ENCODE measurements at regions not wholly inside any gene's neighbourhood (a gene's known extent, or its start where the extent isn't known, plus 50 kb on each side); places are given as distances from the start of the nearest gene placed in this dataset.
A peak's percentile ranks its signal among the peaks of the same experiment; 100 is the strongest.
"Not testable (repeated sequence)": the region's sequence is repeated elsewhere in the genome, so short reads cannot be mapped to it uniquely, and the experiment has no call there.

DNA sequence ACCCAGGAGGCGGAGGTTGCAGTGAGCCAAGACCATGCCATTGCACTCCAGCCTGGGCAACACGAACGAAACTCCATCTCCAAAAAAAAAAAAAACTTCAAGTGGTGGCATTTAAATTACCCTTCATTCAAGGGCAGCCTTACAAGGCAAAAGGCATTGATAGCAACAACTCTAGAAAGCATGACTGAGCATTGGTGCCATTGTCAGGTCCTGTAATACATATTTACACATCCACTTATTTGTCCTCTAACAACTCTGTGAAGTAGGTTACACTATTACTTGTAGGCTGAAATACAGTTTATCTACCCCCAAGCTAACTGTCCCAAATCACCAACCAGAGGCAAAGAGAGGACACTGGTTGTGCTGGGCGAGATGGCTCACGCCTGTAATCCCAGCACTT is 52.7 kb upstream of the LARP1 start:
- ATAC-seq (no peak), DNase-seq (no peak)
- H3K4me3 Mint-ChIP-seq, result no peak overlapping the region
- H3K9me3 Mint-ChIP-seq, result no peaks in the 10 kb centered on the region
- no peak overlapping the region for H3K27ac Mint-ChIP-seq
- no peaks in the 10 kb centered on the region for H3K27me3 Mint-ChIP-seq
- H3K4me1 Mint-ChIP-seq, result no peaks in the 10 kb centered on the region

DNA sequence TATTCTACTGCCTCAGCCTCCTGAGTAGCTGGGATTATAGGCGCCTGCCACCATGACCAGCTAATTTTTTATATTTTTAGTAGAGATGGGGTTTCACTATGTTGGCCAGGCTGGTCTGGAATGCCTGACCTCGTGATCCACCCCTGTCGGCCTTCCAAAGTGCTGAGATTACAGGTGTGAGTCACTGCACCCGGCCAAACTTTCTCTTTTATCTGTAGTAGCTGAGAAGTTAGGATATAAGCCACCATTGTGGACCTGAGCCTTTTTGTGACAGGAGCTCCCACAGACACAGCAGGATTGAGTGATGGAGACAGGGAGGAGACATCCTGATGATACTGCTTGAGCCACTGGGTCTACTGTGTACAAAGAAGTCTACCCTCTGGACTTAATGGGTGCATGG is 53.5 kb upstream of the LARP1 start:
- not testable (repeated sequence) for H3K9me3 Mint-ChIP-seq, H3K4me3 Mint-ChIP-seq, H3K4me1 Mint-ChIP-seq, DNase-seq, H3K27ac Mint-ChIP-seq, ATAC-seq, H3K27me3 Mint-ChIP-seq

DNA sequence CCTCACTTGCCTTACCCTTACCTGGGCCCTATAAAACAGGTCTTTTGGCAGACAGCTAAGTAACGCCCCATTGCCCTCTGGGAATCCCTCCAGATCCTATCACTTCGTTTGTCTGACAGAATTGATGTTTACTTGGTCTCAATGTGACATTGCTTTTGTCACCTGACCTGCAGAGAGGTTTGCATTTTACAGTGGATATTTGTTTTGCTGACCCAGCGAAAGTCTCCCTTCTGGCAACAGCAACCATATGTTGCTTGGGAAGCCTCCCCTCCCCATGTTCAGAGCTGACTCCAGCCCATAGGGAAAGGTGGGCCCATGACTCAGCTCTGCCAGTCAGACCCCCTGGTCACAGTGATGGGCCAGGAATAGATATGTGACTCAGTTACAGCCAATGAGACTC is 54.0 kb upstream of the LARP1 start:
- H3K27me3 Mint-ChIP-seq, result no peaks in the 10 kb centered on the region
- H3K4me1 Mint-ChIP-seq, result no peaks in the 10 kb centered on the region
- no peaks in the 10 kb centered on the region for H3K9me3 Mint-ChIP-seq
- DNase-seq (no peak), ATAC-seq (no peak)
- H3K27ac Mint-ChIP-seq, result no peak overlapping the region
- H3K4me3 Mint-ChIP-seq, result no peak overlapping the region

DNA sequence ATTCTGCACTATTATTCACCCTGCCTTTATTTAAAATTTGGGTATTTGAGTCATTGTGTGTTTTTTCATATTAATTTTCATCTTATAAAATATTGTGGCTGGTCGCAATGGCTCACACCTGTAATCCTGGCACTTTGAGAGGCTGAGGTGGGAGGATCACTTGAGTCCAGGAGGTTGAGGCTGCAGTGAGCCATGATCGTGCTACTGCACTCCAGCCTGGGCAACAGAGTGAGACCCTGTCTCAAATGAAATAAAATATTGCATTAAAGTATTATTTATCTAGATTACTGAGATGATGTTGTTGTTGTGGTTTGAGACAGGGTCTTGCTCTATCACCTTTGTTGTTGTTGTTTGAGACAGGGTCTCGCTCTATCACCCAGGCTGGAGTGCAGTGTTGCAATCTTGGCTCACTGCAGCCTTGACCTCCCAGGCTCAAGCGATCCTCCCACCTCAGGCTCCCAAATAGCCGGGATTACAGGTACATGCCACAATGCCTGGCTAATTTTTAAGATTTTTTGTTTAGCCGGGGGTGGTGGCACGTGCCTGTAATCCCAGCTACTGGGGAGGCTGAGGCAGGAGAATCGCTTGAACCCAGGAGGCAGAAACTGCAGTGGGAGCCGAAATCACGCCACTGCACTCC is 54.8 kb upstream of the LARP1 start:
- DNase-seq, H3K27me3 Mint-ChIP-seq, ATAC-seq: not testable (repeated sequence)

DNA sequence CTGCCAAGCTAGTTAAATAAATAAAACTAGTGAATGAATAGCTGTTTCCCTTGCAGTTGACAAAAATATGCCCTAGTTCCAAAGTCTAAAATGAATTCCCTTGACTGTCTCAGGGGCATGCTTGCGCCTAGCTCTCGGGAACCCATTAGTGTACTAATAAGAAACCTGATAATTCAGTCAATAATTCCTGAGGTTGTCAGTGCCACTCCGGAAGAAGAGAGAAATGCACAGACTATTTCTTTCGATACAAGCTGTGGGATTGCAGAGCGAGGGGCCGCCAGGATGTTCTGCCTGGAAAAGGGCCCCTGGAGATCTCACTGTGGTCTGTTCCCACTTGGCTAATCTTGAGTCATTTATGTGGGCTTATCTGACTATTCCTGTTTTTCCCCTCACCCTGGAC is 56.4 kb upstream of the LARP1 start:
- no peaks in the 10 kb centered on the region for H3K9me3 Mint-ChIP-seq
- no peak for DNase-seq
- no peaks in the 10 kb centered on the region for H3K27me3 Mint-ChIP-seq
- no peak for ATAC-seq
- no peak overlapping the region for H3K27ac Mint-ChIP-seq
- no peak overlapping the region for H3K4me3 Mint-ChIP-seq
- no peaks in the 10 kb centered on the region for H3K4me1 Mint-ChIP-seq

More for the DNA sequence above, 54.8 kb upstream of the LARP1 start:
- not testable (repeated sequence) for H3K9me3 Mint-ChIP-seq, H3K4me1 Mint-ChIP-seq, H3K27ac Mint-ChIP-seq, H3K4me3 Mint-ChIP-seq

DNA sequence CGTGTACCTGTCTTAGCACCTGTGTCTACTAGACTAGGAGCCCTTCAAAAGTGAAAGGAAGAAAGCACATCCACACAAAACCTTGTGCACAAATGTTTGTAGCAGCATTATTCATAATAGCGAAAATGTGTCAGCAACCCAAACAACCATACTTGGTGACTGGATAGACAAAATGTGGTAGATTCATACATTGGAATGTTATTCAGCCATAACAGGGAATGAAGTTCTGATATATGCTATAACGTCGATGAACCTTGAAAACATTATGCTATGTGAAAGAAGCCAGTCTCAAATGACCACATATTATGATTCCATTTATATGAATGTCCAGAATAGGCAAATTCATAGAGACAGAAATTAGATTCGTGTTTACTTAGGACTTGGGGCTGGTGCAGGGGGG is 57.8 kb upstream of the LARP1 start:
- DNase-seq (no peak), ATAC-seq (no peak)
- H3K27ac Mint-ChIP-seq, result no peak overlapping the region
- H3K4me1 Mint-ChIP-seq, result no peaks in the 10 kb centered on the region
- no peaks in the 10 kb centered on the region for H3K9me3 Mint-ChIP-seq
- H3K27me3 Mint-ChIP-seq, result no peaks in the 10 kb centered on the region
- no peak overlapping the region for H3K4me3 Mint-ChIP-seq

DNA sequence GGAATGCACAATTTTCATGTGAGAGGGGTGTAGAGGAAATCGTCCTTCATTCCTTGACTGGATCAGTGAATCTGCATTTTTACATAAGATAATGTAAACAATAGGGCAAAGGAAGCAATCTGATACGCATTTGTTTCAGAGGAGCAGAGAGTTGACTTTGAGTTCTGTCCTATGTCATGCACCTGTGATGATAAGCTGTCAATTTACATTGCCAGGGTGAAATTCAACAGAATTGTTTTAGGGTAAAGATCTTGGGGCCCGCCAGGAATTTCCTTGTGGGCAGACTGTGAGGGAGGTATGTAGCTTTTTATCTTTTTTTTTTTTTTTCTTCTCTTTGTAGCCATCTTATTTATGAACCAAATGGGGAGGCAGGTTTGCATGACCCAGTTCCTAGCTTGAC is 58.3 kb upstream of the LARP1 start:
- no peak for ATAC-seq
- Mint-ChIP-seq H3K27me3 (no peaks in the 10 kb centered on the region), H3K9me3 (no peaks in the 10 kb centered on the region), H3K27ac (no peak overlapping the region), H3K4me1 (no peaks in the 10 kb centered on the region), H3K4me3 (no peak overlapping the region)
- no peak for DNase-seq

DNA sequence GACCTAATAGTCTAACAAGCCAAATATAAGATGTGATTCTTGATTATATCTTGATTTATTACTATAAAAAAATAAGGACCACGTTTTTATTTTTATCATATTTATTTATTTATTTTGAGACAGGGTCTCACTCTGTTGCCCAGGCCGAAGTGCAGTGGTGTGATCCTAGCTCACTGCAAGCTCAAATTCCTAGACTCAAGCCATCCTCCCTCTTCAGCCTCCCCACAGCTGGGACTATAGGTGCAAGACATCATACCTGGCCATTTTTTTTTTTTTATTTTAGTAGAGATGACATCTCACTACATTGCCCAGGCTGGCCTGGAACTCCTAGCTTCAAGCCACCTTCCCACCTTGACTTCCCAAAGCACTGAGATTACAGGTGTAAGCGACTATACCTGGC is 61.0 kb upstream of the LARP1 start:
- Mint-ChIP-seq H3K27me3 (no peaks in the 10 kb centered on the region), H3K4me3 (no peak overlapping the region), H3K27ac (no peak overlapping the region), H3K9me3 (no peaks in the 10 kb centered on the region), H3K4me1 (no peaks in the 10 kb centered on the region)
- ATAC-seq (no peak), DNase-seq (no peak)

DNA sequence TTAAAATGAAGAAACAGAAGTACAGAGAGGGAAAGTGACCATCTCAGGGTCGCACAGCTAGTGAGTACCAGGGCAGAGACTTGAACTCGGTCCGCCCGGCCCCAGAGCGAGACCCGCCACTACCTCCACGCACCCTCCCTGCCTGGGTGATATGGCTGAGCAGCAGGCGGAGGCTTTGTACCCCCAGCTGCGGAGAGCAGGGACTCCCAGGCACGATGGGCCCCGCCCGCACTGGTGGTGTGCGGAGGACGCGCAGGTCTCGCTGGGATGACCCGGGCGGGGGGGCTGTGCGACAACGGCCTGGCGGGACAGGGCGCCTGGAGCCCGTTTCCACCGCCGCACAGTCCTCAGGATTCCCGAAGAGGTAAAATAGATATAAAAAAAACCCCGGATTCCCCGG is 64.7 kb upstream of the LARP1 start:
- peaks cover 10% of the 10 kb centered on the region for H3K27me3 Mint-ChIP-seq
- no peak for DNase-seq

DNA sequence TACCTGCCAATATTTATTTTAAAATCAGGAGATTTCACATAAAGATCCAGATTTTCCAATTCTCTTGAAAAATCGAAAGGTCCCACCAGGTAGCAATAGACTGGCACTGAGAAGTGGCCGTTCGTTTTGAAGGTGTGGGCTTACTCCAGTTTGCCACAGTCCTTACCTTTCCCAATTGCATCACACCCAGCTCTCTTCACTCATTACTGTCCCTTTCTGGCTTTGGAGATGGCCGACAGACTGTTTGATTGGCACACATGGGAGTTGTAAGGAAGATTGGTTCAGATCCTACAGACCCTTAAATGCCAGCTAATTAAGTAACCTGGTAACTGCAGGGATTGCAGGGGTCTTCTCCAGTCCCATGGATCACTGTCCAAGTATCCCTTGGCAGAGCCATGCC is 68.7 kb upstream of the LARP1 start:
- ATAC-seq (no peak), DNase-seq (no peak)
- no peak overlapping the region for H3K4me3 Mint-ChIP-seq
- peaks cover 29% of the 10 kb centered on the region for H3K27me3 Mint-ChIP-seq
- H3K4me1 Mint-ChIP-seq, result peaks cover 8% of the 10 kb centered on the region
- H3K9me3 Mint-ChIP-seq, result no peaks in the 10 kb centered on the region
- no peak overlapping the region for H3K27ac Mint-ChIP-seq

More for the DNA sequence above, 64.7 kb upstream of the LARP1 start:
- Mint-ChIP-seq H3K4me1 (no peaks in the 10 kb centered on the region), H3K9me3 (no peaks in the 10 kb centered on the region), H3K4me3 (no peak overlapping the region), H3K27ac (no peak overlapping the region)
- ATAC-seq, result no peak

DNA sequence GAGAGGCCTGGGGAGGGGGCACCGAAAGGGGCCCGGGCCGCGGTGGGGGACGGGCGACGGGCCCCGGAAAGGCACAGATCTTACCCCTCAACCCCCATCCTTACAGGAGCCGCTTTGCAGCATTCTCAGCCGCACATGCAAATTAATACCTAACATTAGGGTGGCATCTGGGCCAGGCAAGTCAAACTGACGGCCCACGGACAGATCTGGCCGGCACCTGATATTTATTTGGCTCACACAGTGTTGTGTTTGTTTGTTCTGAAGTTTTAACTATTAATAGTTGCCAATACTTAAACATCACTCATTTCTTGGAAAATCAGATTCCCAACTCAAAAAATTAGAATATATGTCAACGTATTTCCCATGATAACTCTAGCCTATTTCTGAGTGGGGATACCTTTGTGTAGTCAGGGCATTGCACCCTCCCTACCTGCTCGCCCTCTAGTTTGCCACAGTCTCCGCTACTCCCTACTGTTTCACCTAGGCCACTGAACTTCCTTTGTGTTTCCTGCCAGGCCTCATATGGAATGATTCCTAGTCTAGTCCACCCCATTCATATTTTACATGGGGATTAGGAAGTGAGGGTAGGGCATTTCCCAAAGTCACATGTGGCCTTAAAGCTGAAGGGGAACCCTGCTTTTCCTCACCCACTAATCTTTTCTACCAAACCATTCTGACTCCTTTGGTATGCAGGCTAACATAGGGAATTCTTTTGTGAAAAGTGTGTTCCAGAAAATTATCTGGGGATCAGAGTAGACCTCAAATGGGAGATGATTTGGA is 71.9 kb upstream of the LARP1 start:
- Mint-ChIP-seq H3K4me1 (peaks cover 8% of the 10 kb centered on the region), H3K9me3 (no peaks in the 10 kb centered on the region), H3K27ac (peak overlapping the region in 1 of 2 donors; percentile 68), H3K27me3 (peaks cover 29% of the 10 kb centered on the region), H3K4me3 (peak overlapping the region; percentile 71 to 78)
- DNase-seq, result no peak
- ATAC-seq, result peak; percentile 55

DNA sequence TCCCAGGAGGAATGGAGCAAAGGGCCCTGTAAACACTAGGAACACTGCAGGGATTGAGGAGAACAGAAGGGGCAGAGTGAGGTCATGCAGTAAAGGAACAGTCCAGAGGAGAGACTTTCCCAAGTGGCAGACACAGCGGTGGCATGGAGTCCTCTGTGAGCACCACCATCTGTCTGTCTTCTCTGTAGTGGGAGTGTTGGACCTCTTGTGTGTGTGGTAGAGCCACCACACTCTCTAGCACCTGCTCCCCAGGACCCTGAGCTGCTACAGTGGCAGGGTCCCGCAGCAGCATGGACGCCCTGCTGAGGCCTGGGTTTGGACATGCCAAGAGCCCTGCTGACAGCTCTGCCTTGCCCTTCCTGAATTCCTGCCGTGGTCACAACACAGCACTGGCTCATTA is 75.7 kb upstream of the LARP1 start:
- Mint-ChIP-seq H3K4me3 (no peak overlapping the region), H3K27me3 (peaks cover 12% of the 10 kb centered on the region), H3K27ac (no peak overlapping the region), H3K4me1 (peaks cover 8% of the 10 kb centered on the region), H3K9me3 (no peaks in the 10 kb centered on the region)
- ATAC-seq (no peak), DNase-seq (no peak)

DNA sequence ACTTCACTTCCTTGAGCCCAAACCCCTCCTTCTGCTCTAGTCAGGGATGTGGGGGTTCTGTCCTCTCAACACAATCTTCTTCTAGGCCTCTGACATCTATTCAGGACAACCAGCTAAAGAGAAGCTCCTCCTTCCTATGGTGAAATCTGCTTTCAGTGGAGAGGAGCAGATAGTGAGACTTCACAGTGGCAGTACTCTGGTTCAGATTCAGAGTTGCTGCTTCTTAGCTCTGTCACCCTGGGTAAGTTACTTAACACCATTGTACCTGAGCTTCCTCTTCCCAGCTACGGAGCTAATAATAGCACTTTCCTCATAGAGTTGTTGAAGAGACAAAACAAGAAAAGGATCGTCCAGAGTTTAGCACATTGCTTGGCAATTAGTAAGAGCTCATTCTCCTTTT is 77.3 kb upstream of the LARP1 start:
- no peak overlapping the region for H3K27ac Mint-ChIP-seq
- no peaks in the 10 kb centered on the region for H3K9me3 Mint-ChIP-seq
- H3K4me3 Mint-ChIP-seq, result no peak overlapping the region
- H3K27me3 Mint-ChIP-seq, result no peaks in the 10 kb centered on the region
- H3K4me1 Mint-ChIP-seq, result peaks cover 1% of the 10 kb centered on the region
- DNase-seq (no peak), ATAC-seq (no peak)

DNA sequence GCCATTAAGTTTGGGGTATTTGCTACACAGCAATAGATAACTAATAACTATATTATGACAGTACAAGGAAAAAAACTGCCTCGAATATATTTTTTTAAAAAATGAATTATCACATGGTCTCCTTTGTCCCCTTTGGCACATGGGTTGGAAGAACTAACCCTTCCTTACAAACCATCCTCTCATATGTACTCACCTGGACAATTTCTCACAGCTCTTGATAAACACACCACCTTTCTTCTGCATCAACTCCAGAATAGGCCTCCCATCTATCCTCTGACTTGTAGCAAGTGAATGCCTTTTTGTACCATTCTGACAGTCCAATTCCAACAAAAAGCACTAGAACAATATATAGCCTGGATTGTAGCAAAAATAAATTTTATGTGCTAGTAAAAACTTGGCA is 78.7 kb upstream of the LARP1 start:
- no peaks in the 10 kb centered on the region for H3K4me1 Mint-ChIP-seq
- no peak overlapping the region for H3K27ac Mint-ChIP-seq
- DNase-seq (no peak), ATAC-seq (no peak)
- H3K4me3 Mint-ChIP-seq, result no peak overlapping the region
- no peaks in the 10 kb centered on the region for H3K27me3 Mint-ChIP-seq
- no peaks in the 10 kb centered on the region for H3K9me3 Mint-ChIP-seq

DNA sequence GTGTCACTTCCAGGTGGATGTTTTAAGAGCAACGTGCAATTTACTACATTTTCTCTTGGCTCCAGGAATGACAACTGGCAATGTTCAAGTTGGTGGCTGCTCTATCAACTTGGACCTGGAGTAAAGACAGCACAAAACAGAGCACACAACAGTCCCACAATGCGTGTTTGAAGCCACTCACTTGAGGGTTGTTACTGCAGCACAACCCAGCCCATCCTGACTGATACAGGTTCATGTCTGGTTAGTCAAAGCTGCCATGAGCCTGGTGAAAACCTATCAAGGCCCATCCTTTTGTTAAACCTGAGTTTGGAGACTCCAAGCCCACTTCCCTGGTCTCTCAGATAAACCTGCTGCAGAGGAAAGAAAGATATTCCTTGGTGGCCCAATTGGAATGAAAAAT is 81.1 kb upstream of the LARP1 start:
- no peak overlapping the region for H3K4me3 Mint-ChIP-seq
- no peak for DNase-seq
- no peak overlapping the region for H3K27ac Mint-ChIP-seq
- ATAC-seq, result no peak
- peaks cover 0 to 2% of the 10 kb centered on the region in 2 donors for H3K9me3 Mint-ChIP-seq
- no peaks in the 10 kb centered on the region for H3K4me1 Mint-ChIP-seq
- no peaks in the 10 kb centered on the region for H3K27me3 Mint-ChIP-seq

DNA sequence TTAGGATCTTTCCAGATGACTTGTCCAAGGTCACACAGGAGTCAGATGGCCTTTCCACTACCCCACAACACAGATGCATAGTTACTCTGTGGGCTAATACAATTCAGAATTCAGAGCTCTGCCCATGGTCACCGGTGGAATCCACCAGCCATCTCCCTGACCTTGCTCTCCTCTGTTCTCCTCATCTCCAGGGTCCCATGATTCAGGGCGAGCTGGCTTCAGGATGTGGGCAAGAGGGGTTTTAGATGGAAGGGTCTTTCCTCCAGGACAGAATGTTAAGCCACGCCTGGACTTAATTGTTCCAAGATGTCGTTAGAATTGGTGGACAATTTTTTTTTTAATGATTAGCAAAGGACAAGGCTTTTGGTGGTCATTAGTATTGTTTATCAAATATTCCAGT is 81.7 kb upstream of the LARP1 start:
- Mint-ChIP-seq H3K27ac (no peak overlapping the region), H3K27me3 (no peaks in the 10 kb centered on the region), H3K4me3 (no peak overlapping the region), H3K9me3 (peaks cover 0 to 7% of the 10 kb centered on the region in 2 donors), H3K4me1 (no peaks in the 10 kb centered on the region)
- DNase-seq (no peak), ATAC-seq (no peak)

DNA sequence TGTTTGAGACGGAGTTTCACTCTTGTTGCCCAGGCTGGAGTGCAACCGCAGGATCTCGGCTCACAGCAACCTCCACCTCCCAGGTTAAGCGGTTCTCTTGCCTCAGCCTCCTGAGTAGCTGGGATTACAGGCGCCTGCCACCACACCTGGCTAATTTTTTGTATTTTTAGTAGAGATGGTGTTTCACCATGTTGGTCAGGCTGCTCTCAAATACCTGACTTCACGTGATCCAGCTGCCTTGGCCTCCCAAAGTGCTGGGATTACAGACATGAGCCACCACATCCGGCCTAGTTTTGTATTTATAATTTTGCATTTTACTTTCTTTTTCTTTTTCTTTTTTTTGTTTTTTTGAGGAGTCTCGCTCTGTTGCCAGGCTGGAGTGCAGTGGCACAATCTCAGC is 85.3 kb upstream of the LARP1 start:
- peaks cover 7 to 24% of the 10 kb centered on the region in 2 donors for H3K9me3 Mint-ChIP-seq
- not testable (repeated sequence) for H3K4me1 Mint-ChIP-seq, DNase-seq, H3K4me3 Mint-ChIP-seq, H3K27ac Mint-ChIP-seq, ATAC-seq, H3K27me3 Mint-ChIP-seq
